K562 (cell line): ENCODE measurements at regions not wholly inside any gene's neighbourhood (a gene's known extent, or its start where the extent isn't known, plus 50 kb on each side); places are given as distances from the start of the nearest gene placed in this dataset.

ENCODE experiments used
- CEBPB ChIP-seq: fragments of 450-650 bp; IDR thresholded peaks from 2 replicates; pipeline ENCODE4 v1.6.1; 2016; ENCODE audit warnings: missing genetic modification characterization, missing compliant biosample characterization
- IRF9 ChIP-seq: fragments of 450-650 bp; IDR thresholded peaks from 2 replicates; pipeline ENCODE4 v1.6.1; 2016; ENCODE audit warnings: missing biosample characterization, missing genetic modification characterization
- KDM1A ChIP-seq, 2 experiments: fragments of 450-650 bp; IDR thresholded peaks; 2 replicates each; pipeline ENCODE4 v1.6.1; 2016; ENCODE audit warnings: mild to moderate bottlenecking in 2 of 2
- PKNOX1 ChIP-seq: fragments of 450-650 bp; IDR thresholded peaks from 2 replicates; pipeline ENCODE4 v1.6.1; 2016
- RFX1 ChIP-seq: fragments of 450-650 bp; IDR thresholded peaks from 2 replicates; pipeline ENCODE4 v1.6.1; 2016; ENCODE audit warnings: mild to moderate bottlenecking, moderate library complexity
- SMAD2 ChIP-seq: fragments of 150-350 bp; IDR thresholded peaks from 2 replicates; pipeline ENCODE4 v1.6.1; 2014; ENCODE audit warnings: low read depth, mild to moderate bottlenecking, low read length
- STAT5B ChIP-seq: fragments of 250-450 bp; sonication (Bioruptor Pico); IDR thresholded peaks from 2 replicates; pipeline ENCODE4 v1.8.0; 2021; ENCODE audit warnings: mild to moderate bottlenecking, inconsistent platforms
- ZNF184 ChIP-seq: sonication (generic); formaldehyde crosslinking; IDR thresholded peaks from 2 replicates; pipeline ENCODE4 v1.5.0; 2020; ENCODE audit warnings: missing genetic modification reagents
- ZNF384 ChIP-seq: IDR thresholded peaks from 2 replicates; pipeline ENCODE4 v1.6.1; 2012; ENCODE audit warnings: low read depth, low read length, improper control_type of control experiment
- ZNF408 ChIP-seq: fragments of 250-450 bp; sonication (Bioruptor Pico); IDR thresholded peaks from 2 replicates; pipeline ENCODE4 v1.4.0; 2020; ENCODE audit warnings: low read depth, mild to moderate bottlenecking, moderate library complexity
- TF ChIP-seq, protein P1 (sequence below): IDR thresholded peaks from 2 replicates; pipeline ENCODE4 v1.6.1; 2014; ENCODE audit warnings: antibody characterized with exemption
- TF ChIP-seq, protein P2 (sequence below), 2 experiments: fragments of 450-650 bp; formaldehyde crosslinking in 1 of 2; IDR thresholded peaks; 2 replicates each; pipeline versions ENCODE4 v1.4.0 to v1.6.1; 2014 to 2020; ENCODE audit warnings: mild to moderate bottlenecking in 2 of 2, borderline replicate concordance in 1 of 2, low read depth in 1 of 2
- TF ChIP-seq, protein P3 (sequence below): fragments of 450-650 bp; conservative IDR thresholded peaks from 2 replicates; pipeline ENCODE4 v1.6.1; 2016; ENCODE audit warnings: missing genetic modification characterization, low read depth, mild to moderate bottlenecking, control low read depth, missing compliant biosample characterization
- TF ChIP-seq, protein P4 (sequence below), 3 experiments: IDR thresholded peaks in 2 of 3; conservative IDR thresholded peaks in 1 of 3; 2 replicates each; pipeline ENCODE4 v1.5.1; 2011 to 2012; ENCODE audit warnings: low read length in 3 of 3, mild to moderate bottlenecking in 3 of 3, control low read depth in 2 of 3, improper control_type of control experiment in 1 of 3, inconsistent platforms in 1 of 3, low read depth in 1 of 3, mixed read lengths in 1 of 3, moderate library complexity in 1 of 3; ENCODE audit not compliant: insufficient read depth in 2 of 3

DNA sequence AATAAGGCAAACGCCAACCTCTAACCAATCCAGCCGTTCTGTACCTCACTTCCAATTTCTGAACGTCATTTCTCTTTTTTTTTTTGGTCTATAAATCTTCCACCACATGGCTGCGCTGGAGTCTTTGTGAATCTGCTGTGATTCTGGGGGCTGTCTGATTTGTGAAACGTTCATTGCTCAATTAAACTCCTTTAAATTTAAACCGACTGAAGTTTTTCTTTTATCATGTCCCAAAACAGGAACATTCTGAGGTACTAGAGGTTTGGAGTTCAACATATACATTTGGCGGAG lies 65.5 kb upstream of the BACH1 start (continued):
- TF ChIP-seq, protein P1, sequence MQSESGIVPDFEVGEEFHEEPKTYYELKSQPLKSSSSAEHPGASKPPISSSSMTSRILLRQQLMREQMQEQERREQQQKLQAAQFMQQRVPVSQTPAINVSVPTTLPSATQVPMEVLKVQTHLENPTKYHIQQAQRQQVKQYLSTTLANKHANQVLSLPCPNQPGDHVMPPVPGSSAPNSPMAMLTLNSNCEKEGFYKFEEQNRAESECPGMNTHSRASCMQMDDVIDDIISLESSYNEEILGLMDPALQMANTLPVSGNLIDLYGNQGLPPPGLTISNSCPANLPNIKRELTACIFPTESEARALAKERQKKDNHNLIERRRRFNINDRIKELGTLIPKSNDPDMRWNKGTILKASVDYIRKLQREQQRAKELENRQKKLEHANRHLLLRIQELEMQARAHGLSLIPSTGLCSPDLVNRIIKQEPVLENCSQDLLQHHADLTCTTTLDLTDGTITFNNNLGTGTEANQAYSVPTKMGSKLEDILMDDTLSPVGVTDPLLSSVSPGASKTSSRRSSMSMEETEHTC: no peak
- TF ChIP-seq ZNF408 (CRISPR knock-in tag): no peak
- no peak for TF ChIP-seq IRF9 (tag)
- TF ChIP-seq, protein P2, sequence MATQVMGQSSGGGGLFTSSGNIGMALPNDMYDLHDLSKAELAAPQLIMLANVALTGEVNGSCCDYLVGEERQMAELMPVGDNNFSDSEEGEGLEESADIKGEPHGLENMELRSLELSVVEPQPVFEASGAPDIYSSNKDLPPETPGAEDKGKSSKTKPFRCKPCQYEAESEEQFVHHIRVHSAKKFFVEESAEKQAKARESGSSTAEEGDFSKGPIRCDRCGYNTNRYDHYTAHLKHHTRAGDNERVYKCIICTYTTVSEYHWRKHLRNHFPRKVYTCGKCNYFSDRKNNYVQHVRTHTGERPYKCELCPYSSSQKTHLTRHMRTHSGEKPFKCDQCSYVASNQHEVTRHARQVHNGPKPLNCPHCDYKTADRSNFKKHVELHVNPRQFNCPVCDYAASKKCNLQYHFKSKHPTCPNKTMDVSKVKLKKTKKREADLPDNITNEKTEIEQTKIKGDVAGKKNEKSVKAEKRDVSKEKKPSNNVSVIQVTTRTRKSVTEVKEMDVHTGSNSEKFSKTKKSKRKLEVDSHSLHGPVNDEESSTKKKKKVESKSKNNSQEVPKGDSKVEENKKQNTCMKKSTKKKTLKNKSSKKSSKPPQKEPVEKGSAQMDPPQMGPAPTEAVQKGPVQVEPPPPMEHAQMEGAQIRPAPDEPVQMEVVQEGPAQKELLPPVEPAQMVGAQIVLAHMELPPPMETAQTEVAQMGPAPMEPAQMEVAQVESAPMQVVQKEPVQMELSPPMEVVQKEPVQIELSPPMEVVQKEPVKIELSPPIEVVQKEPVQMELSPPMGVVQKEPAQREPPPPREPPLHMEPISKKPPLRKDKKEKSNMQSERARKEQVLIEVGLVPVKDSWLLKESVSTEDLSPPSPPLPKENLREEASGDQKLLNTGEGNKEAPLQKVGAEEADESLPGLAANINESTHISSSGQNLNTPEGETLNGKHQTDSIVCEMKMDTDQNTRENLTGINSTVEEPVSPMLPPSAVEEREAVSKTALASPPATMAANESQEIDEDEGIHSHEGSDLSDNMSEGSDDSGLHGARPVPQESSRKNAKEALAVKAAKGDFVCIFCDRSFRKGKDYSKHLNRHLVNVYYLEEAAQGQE (IDR thresholded peaks at IDR 0.05; ENCODE audit: borderline replicate concordance): peak; percentile 64; the same call in 1 of the 2 replicates
- TF ChIP-seq, protein P2 (CRISPR knock-in tag; IDR thresholded peaks at IDR 0.05; ENCODE audit: low read depth): no peak
- TF ChIP-seq, protein P3, sequence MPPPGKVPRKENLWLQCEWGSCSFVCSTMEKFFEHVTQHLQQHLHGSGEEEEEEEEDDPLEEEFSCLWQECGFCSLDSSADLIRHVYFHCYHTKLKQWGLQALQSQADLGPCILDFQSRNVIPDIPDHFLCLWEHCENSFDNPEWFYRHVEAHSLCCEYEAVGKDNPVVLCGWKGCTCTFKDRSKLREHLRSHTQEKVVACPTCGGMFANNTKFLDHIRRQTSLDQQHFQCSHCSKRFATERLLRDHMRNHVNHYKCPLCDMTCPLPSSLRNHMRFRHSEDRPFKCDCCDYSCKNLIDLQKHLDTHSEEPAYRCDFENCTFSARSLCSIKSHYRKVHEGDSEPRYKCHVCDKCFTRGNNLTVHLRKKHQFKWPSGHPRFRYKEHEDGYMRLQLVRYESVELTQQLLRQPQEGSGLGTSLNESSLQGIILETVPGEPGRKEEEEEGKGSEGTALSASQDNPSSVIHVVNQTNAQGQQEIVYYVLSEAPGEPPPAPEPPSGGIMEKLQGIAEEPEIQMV (tag): no peak
- TF ChIP-seq SMAD2: no peak
- no peak for TF ChIP-seq ZNF184
- 0 out of 4 replicates have a peak, but pooled peaks of 1 of the 2 experiments have one; percentile 4 for TF ChIP-seq KDM1A (IDR thresholded peaks at IDR 0.05)
- TF ChIP-seq, protein P4, sequence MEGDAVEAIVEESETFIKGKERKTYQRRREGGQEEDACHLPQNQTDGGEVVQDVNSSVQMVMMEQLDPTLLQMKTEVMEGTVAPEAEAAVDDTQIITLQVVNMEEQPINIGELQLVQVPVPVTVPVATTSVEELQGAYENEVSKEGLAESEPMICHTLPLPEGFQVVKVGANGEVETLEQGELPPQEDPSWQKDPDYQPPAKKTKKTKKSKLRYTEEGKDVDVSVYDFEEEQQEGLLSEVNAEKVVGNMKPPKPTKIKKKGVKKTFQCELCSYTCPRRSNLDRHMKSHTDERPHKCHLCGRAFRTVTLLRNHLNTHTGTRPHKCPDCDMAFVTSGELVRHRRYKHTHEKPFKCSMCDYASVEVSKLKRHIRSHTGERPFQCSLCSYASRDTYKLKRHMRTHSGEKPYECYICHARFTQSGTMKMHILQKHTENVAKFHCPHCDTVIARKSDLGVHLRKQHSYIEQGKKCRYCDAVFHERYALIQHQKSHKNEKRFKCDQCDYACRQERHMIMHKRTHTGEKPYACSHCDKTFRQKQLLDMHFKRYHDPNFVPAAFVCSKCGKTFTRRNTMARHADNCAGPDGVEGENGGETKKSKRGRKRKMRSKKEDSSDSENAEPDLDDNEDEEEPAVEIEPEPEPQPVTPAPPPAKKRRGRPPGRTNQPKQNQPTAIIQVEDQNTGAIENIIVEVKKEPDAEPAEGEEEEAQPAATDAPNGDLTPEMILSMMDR (IDR thresholded peaks at IDR 0.05 in 2 of 3, conservative IDR thresholded peaks at IDR 0.05 in 1 of 3; ENCODE audit: insufficient read depth in 2 of 3, low read depth in 1 of 3, low read length in 3 of 3): peak; percentile 15 to 53 (median 22); a peak in 3 of 6 replicates
- no peak for TF ChIP-seq RFX1
- no peak for TF ChIP-seq STAT5B (CRISPR knock-in tag)
- peak; percentile 54 for TF ChIP-seq PKNOX1
- TF ChIP-seq ZNF384: peak; percentile 83
- TF ChIP-seq CEBPB: peak; percentile 56; the same call in 1 of the 2 replicates
